ENCODE measurements at regions not wholly inside any gene's neighbourhood (a gene's known extent, or its start where the extent isn't known, plus 50 kb on each side); places are given as distances from the start of the nearest gene placed in this dataset.
"Not testable (repeated sequence)": the region's sequence is repeated elsewhere in the genome, so short reads cannot be mapped to it uniquely, and the experiment has no call there.

GRCh38 chrY:26366091-26366490, 744.2 kb downstream of the CDY1 start:
- not testable (repeated sequence) for H3K9ac ChIP-seq; H3K36me3 ChIP-seq (ENCODE audit: control insufficient read depth, insufficient read depth, low read length); H3K79me2 ChIP-seq; H2AFZ ChIP-seq; H3K27ac ChIP-seq; H3K4me1 ChIP-seq; H3K4me3 ChIP-seq (ENCODE audit: low read depth, low read length); H3K27me3 ChIP-seq (ENCODE audit: control insufficient read depth, insufficient read depth, low read length); H3K4me2 ChIP-seq (ENCODE audit: low read length); H3K9me3 ChIP-seq (ENCODE audit: control insufficient read depth, low read length)

GRCh38 chrY:26372480-26372879, 750.6 kb downstream of the CDY1 start:
- H3K36me3 ChIP-seq (ENCODE audit: control insufficient read depth, insufficient read depth, low read length); H3K4me1 ChIP-seq; H3K4me2 ChIP-seq (ENCODE audit: low read length); H2AFZ ChIP-seq; H3K9me3 ChIP-seq (ENCODE audit: control insufficient read depth, low read length); H3K79me2 ChIP-seq; H3K27ac ChIP-seq; H3K9ac ChIP-seq; H3K27me3 ChIP-seq (ENCODE audit: control insufficient read depth, insufficient read depth, low read length); H3K4me3 ChIP-seq (ENCODE audit: low read depth, low read length): not testable (repeated sequence)

- Histone ChIP-seq H3K27me3 (ENCODE audit: control insufficient read depth, insufficient read depth, low read length) (no peaks in the 10 kb centered on the region), H3K4me1 (no peaks in the 10 kb centered on the region), H2AFZ (no peak overlapping the region), H3K9ac (no peak overlapping the region), H3K4me3 (ENCODE audit: low read depth, low read length) (peak overlapping the region; percentile 52), H3K27ac (no peak overlapping the region), H3K9me3 (ENCODE audit: control insufficient read depth, low read length) (no peaks in the 10 kb centered on the region), H3K36me3 (ENCODE audit: control insufficient read depth, insufficient read depth, low read length) (no peaks in the 10 kb centered on the region), H3K4me2 (ENCODE audit: low read length) (peak overlapping the region; percentile 62), H3K79me2 (no peaks in the 10 kb centered on the region)
- TF ChIP-seq CTCF (IDR thresholded peaks at IDR 0.05) = no peak
These were observed 786.9 kb downstream of the CDY1 start for GRCh38 chrY:26408671-26409328.

GRCh38 chrY:26409329-26409712, 787.4 kb downstream of the CDY1 start:
- peak overlapping the region; percentile 62 for H3K4me2 ChIP-seq (ENCODE audit: low read length)
- H3K9me3 ChIP-seq (ENCODE audit: control insufficient read depth, low read length) = no peaks in the 10 kb centered on the region
- no peak overlapping the region for H3K27ac ChIP-seq
- H3K36me3 ChIP-seq (ENCODE audit: control insufficient read depth, insufficient read depth, low read length) = no peaks in the 10 kb centered on the region
- H3K79me2 ChIP-seq = no peaks in the 10 kb centered on the region
- no peak for TF ChIP-seq CTCF (IDR thresholded peaks at IDR 0.05)
- H3K27me3 ChIP-seq (ENCODE audit: control insufficient read depth, insufficient read depth, low read length) = no peaks in the 10 kb centered on the region
- peak overlapping the region; percentile 52 for H3K4me3 ChIP-seq (ENCODE audit: low read depth, low read length)
- no peak overlapping the region for H3K9ac ChIP-seq
- H2AFZ ChIP-seq = no peak overlapping the region
- no peaks in the 10 kb centered on the region for H3K4me1 ChIP-seq
